GM12878 (cell line): ENCODE measurements at regions not wholly inside any gene's neighbourhood (a gene's known extent, or its start where the extent isn't known, plus 50 kb on each side); places are given as distances from the start of the nearest gene placed in this dataset.

Experiments used
- CBX5 ChIP-seq: sonication (generic); IDR thresholded peaks from 2 replicates; pipeline ENCODE4 v1.6.1; 2016; ENCODE audit warnings: low read depth, moderate library complexity, mild to moderate bottlenecking, inconsistent platforms
- CEBPZ ChIP-seq: fragments of 150-350 bp; IDR thresholded peaks from 2 replicates; pipeline ENCODE4 v1.6.1; 2016; ENCODE audit warnings: low read depth, low read length
- CTCF ChIP-seq, 3 experiments: IDR thresholded peaks in 2 of 3; conservative IDR thresholded peaks in 1 of 3; 2 replicates each; pipeline ENCODE4 v1.5.1; 2011; ENCODE audit warnings: low read depth in 3 of 3, low read length in 3 of 3, mild to moderate bottlenecking in 3 of 3, control low read depth in 2 of 3, moderate library complexity in 2 of 3, inconsistent platforms in 1 of 3, mixed read lengths in 1 of 3; ENCODE audit not compliant: control insufficient read depth in 2 of 3, insufficient read depth in 1 of 3; ENCODE audit errors: extremely low read depth in 1 of 3
- CUX1 ChIP-seq: IDR thresholded peaks from 2 replicates; pipeline ENCODE4 v1.6.1; 2012; ENCODE audit warnings: improper control_type of control experiment, low read depth, low read length; ENCODE audit not compliant: insufficient replicate concordance
- EZH2 ChIP-seq: IDR thresholded peaks from 2 replicates; pipeline ENCODE4 v1.6.1; 2012; ENCODE audit warnings: low read depth, mild to moderate bottlenecking, control low read depth, inconsistent platforms, low read length, borderline replicate concordance; ENCODE audit not compliant: control insufficient read depth
- FOXM1 ChIP-seq: IDR thresholded peaks from 2 replicates; pipeline ENCODE4 v1.6.1; 2012; ENCODE audit warnings: low read depth, mild to moderate bottlenecking, inconsistent platforms, low read length, moderate library complexity
- HDAC6 ChIP-seq: fragments of 200-600 bp; sonication (generic); IDR thresholded peaks from one replicate; pipeline ENCODE4 v1.8.0; 2017; ENCODE audit warnings: antibody characterized with exemption; ENCODE audit not compliant: unreplicated experiment
- JUNB ChIP-seq: IDR thresholded peaks from 2 replicates; pipeline ENCODE4 v1.6.1; 2016; ENCODE audit warnings: antibody characterized with exemption, mild to moderate bottlenecking
- MYC ChIP-seq: IDR thresholded peaks from 2 replicates; pipeline ENCODE4 v1.6.1; 2011; ENCODE audit warnings: mild to moderate bottlenecking, low read length, moderate library complexity, inconsistent platforms; ENCODE audit not compliant: insufficient read depth, insufficient replicate concordance, insufficient read length, severe bottlenecking
- POLR2A ChIP-seq: IDR thresholded peaks from 2 replicates; pipeline ENCODE4 v1.6.1; 2011; ENCODE audit warnings: low read depth, mild to moderate bottlenecking, low read length
- TCF3 ChIP-seq: IDR thresholded peaks from 2 replicates; pipeline ENCODE4 v1.6.1; 2012; ENCODE audit warnings: low read depth, mild to moderate bottlenecking, low read length, borderline replicate concordance; ENCODE audit not compliant: insufficient read depth
- ZNF274 ChIP-seq: IDR thresholded peaks from one replicate; pipeline ENCODE4 v1.8.0; 2011; ENCODE audit not compliant: insufficient read length, insufficient read depth
- TF ChIP-seq, protein P1 (sequence below): IDR thresholded peaks from 2 replicates; pipeline ENCODE4 v1.6.1; 2012; ENCODE audit warnings: low read depth, low read length, improper control_type of control experiment

DNA sequence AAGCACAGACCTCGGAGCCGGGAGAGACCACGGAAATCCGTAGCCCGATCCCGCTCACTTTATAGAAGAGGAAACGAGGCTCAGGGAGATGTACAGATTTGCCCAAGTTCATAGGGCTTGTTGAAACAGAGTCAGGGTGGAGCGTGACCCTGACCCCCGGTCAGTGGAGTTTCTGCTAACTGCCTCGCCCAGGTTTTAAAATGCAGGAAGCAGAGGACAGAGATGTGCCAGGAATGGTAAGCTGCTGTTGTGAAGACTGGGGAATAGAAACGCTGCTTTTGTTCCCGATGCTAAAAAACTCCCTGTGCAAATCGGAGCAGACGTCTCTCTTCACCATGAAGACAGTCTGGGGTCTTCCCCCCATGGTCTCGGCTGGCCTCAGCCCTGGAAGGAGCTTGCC lies 403.0 kb downstream of the SEC14L1 start:
- TF ChIP-seq CTCF (IDR thresholded peaks at IDR 0.05 in 2 of 3, conservative IDR thresholded peaks at IDR 0.05 in 1 of 3; ENCODE audit: control insufficient read depth in 2 of 3, extremely low read depth in 1 of 3, insufficient read depth in 1 of 3, low read depth in 3 of 3, low read length in 3 of 3) (no peak), CUX1 (no peak), EZH2 (no peak), ZNF274 (no peak), POLR2A (no peak), FOXM1 (no peak), MYC (no peak), TCF3 (no peak), CEBPZ (no peak), HDAC6 (no peak), JUNB (no peak), CBX5 (no peak)
- TF ChIP-seq, protein P1, sequence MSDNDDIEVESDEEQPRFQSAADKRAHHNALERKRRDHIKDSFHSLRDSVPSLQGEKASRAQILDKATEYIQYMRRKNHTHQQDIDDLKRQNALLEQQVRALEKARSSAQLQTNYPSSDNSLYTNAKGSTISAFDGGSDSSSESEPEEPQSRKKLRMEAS = no peak
